Natural killer cell (primary cell): ENCODE measurements at regions not wholly inside any gene's neighbourhood (a gene's known extent, or its start where the extent isn't known, plus 50 kb on each side); places are given as distances from the start of the nearest gene placed in this dataset.

Experiments used
- ATAC-seq, 3 donors: fragments of 150-1000 bp in 2 of 3; fragments of 200-7000 bp in 1 of 3; cut with Tn5 transposase; 1 replicate in 1 of 3; 2 replicates in 2 of 3; pipeline ENCODE4 v1.10.0; 2021; ENCODE audit warnings: mild to moderate bottlenecking in 2 of 3, moderate library complexity in 2 of 3
- DNase-seq, 2 donors: peaks; one replicate each; pipeline versions ENCODE4 v3.0.0 to v3.0.0-alpha.2; 2013 to 2021; ENCODE audit warnings: mixed read lengths in 1 of 2
- H3K27ac ChIP-seq: one replicate; pipeline ENCODE4 v1.5.1; 2013; ENCODE audit warnings: mild to moderate bottlenecking, low read length
- H3K27me3 ChIP-seq: one replicate; pipeline ENCODE4 v1.6.1; 2013; ENCODE audit warnings: low read length; ENCODE audit not compliant: control insufficient read depth, insufficient read depth
- H3K36me3 ChIP-seq: one replicate; pipeline ENCODE4 v1.6.1; 2013; ENCODE audit warnings: low read length; ENCODE audit not compliant: control insufficient read depth, insufficient read depth
- H3K4me1 ChIP-seq: one replicate; pipeline ENCODE4 v1.6.1; 2013; ENCODE audit warnings: low read length; ENCODE audit not compliant: control insufficient read depth, insufficient read depth
- H3K4me3 ChIP-seq: one replicate; pipeline ENCODE4 v1.5.1; 2013; ENCODE audit warnings: low read length
- H3K9me3 ChIP-seq: one replicate; pipeline ENCODE4 v1.6.1; 2013; ENCODE audit warnings: low read length; ENCODE audit not compliant: control insufficient read depth, insufficient read depth
- H3K27ac Mint-ChIP-seq, 2 donors: one replicate each; pipeline ENCODE4 v1.8.0; 2022; ENCODE audit warnings: mild to moderate bottlenecking in 2 of 2, mixed read lengths in 2 of 2, moderate library complexity in 1 of 2
- H3K27me3 Mint-ChIP-seq, 2 donors: one replicate each; pipeline ENCODE4 v1.8.0; 2022; ENCODE audit warnings: low read depth in 2 of 2, mixed read lengths in 2 of 2
- H3K36me3 Mint-ChIP-seq: one replicate; pipeline ENCODE4 v1.8.0; 2022; ENCODE audit warnings: mixed read lengths
- H3K4me1 Mint-ChIP-seq, 2 donors: one replicate each; pipeline ENCODE4 v1.8.0; 2022; ENCODE audit warnings: mixed read lengths in 2 of 2
- H3K4me3 Mint-ChIP-seq: one replicate; pipeline ENCODE4 v1.8.0; 2022; ENCODE audit warnings: mild to moderate bottlenecking, moderate library complexity, mixed read lengths
- H3K9me3 Mint-ChIP-seq, 2 donors: one replicate each; pipeline ENCODE4 v1.8.0; 2022; ENCODE audit warnings: mixed read lengths in 2 of 2
- WGBS: methylation state at CpG from one replicate; pipeline ENCODE4 v1.1.7; 2013; ENCODE audit warnings: missing lambda C conversion rate; ENCODE audit not compliant: insufficient coverage; 5-methylcytosine and 5-hydroxymethylcytosine counted together
- intact Hi-C: fragments of 100-400 bp; cut with micrococcal nuclease; formaldehyde crosslinking; loops from one replicate; pipeline ENCODE4 v1.14.2; 2022
- TF ChIP-seq, protein P1 (sequence below): fragments of 200-600 bp; IDR thresholded peaks from one replicate; pipeline ENCODE4 v1.8.0; 2022; ENCODE audit warnings: antibody characterized with exemption

DNA sequence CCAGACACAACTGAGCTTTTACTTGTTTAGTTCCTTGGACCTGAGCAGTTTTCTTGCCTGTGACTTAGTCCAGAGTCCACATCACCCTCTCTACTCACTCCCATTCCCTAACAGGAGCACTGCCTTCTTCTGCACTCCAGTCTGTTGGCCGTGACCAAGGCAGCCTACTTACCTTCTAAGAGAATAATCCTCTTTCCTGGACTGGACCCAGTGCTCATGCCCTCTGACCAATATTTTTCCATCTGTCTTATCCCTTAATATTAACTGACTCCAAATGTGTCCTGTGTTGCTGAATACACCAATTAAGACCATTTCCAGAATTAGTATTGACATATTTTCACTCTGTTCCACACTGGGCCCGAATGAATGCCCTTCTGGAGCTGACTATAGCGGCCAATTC is 681.0 kb upstream of the KIF2B start:
- Mint-ChIP-seq H3K9me3 (peaks cover 16 to 26% of the 10 kb centered on the region in 2 donors), H3K4me1 (no peaks in the 10 kb centered on the region), H3K27me3 (no peaks in the 10 kb centered on the region), H3K36me3 (peaks cover 7% of the 10 kb centered on the region), H3K4me3 (no peak overlapping the region), H3K27ac (no peak overlapping the region)
- DNase-seq (no peak), ATAC-seq (no peak)
- intact Hi-C loops, result no loop called here
- H3K4me1 ChIP-seq, result no peaks in the 10 kb centered on the region
- TF ChIP-seq, protein P1, sequence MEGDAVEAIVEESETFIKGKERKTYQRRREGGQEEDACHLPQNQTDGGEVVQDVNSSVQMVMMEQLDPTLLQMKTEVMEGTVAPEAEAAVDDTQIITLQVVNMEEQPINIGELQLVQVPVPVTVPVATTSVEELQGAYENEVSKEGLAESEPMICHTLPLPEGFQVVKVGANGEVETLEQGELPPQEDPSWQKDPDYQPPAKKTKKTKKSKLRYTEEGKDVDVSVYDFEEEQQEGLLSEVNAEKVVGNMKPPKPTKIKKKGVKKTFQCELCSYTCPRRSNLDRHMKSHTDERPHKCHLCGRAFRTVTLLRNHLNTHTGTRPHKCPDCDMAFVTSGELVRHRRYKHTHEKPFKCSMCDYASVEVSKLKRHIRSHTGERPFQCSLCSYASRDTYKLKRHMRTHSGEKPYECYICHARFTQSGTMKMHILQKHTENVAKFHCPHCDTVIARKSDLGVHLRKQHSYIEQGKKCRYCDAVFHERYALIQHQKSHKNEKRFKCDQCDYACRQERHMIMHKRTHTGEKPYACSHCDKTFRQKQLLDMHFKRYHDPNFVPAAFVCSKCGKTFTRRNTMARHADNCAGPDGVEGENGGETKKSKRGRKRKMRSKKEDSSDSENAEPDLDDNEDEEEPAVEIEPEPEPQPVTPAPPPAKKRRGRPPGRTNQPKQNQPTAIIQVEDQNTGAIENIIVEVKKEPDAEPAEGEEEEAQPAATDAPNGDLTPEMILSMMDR, result no peak
- WGBS, result 78% methylated on average over 2 of the region's 3 CpGs
- no peak overlapping the region for H3K27ac ChIP-seq
- no peak overlapping the region for H3K4me3 ChIP-seq
- no peaks in the 10 kb centered on the region for H3K36me3 ChIP-seq
- no peaks in the 10 kb centered on the region for H3K27me3 ChIP-seq
- peaks cover 5% of the 10 kb centered on the region for H3K9me3 ChIP-seq

DNA sequence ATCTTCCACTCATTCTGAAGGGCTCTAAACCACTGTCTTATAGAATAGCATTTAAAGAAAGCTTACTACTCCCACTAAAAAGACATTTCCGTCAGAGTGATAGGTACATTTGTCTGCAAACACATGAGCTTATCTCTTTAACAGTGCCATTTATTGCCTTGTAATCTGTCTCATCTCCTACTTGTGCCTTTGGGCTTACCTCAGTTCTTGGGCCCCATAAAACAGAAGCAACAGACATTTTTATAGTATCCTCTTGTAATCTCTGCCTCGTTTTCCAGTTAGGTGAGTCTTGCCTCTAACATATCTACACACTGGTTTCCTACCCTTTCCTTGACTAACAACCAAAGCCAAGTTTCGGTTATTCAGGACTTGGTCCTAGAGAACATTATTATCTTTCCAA is 681.4 kb upstream of the KIF2B start:
- no peaks in the 10 kb centered on the region for H3K4me1 Mint-ChIP-seq
- Histone ChIP-seq H3K36me3 (no peaks in the 10 kb centered on the region), H3K27ac (no peak overlapping the region), H3K9me3 (peaks cover 5% of the 10 kb centered on the region), H3K4me3 (no peak overlapping the region), H3K4me1 (no peaks in the 10 kb centered on the region), H3K27me3 (no peaks in the 10 kb centered on the region)
- peaks cover 7% of the 10 kb centered on the region for H3K36me3 Mint-ChIP-seq
- H3K4me3 Mint-ChIP-seq, result no peak overlapping the region
- DNase-seq (no peak), ATAC-seq (no peak)
- 53% methylated on average over 3 of the region's 3 CpGs for WGBS
- H3K9me3 Mint-ChIP-seq, result peaks cover 16 to 25% of the 10 kb centered on the region in 2 donors
- no peaks in the 10 kb centered on the region for H3K27me3 Mint-ChIP-seq
- intact Hi-C loops, result no loop called here
- no peak overlapping the region for H3K27ac Mint-ChIP-seq
- TF ChIP-seq, protein P1, result no peak

DNA sequence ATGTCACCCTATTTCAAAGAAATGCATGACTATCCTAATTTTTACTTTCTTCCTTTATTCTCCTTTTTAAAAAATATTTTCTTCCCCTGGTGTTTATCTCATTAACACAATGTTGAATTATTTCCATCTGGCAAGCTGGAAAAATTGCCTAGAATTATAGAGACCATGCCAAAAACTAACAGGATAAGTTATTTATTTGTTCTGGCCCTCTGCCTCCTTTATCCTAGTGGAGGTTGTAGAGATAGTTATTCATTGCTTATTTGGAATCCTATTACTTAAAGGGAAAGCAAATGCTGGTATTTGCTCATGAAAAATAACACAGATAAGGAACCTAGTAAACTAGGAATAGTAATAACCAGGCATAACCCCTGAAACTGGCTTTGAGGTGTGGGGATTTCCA is 684.9 kb upstream of the KIF2B start:
- intact Hi-C loops, result no loop called here
- no peaks in the 10 kb centered on the region for H3K36me3 ChIP-seq
- Mint-ChIP-seq H3K4me3 (no peak overlapping the region), H3K27ac (no peak overlapping the region), H3K27me3 (no peaks in the 10 kb centered on the region), H3K9me3 (peaks cover 10 to 15% of the 10 kb centered on the region in 2 donors), H3K4me1 (no peaks in the 10 kb centered on the region), H3K36me3 (peaks cover 7% of the 10 kb centered on the region)
- peaks cover 6% of the 10 kb centered on the region for H3K9me3 ChIP-seq
- DNase-seq (no peak), ATAC-seq (no peak)
- H3K4me1 ChIP-seq, result no peaks in the 10 kb centered on the region
- H3K27ac ChIP-seq, result no peak overlapping the region
- no peak overlapping the region for H3K4me3 ChIP-seq
- H3K27me3 ChIP-seq, result no peaks in the 10 kb centered on the region
- TF ChIP-seq, protein P1, result no peak

DNA sequence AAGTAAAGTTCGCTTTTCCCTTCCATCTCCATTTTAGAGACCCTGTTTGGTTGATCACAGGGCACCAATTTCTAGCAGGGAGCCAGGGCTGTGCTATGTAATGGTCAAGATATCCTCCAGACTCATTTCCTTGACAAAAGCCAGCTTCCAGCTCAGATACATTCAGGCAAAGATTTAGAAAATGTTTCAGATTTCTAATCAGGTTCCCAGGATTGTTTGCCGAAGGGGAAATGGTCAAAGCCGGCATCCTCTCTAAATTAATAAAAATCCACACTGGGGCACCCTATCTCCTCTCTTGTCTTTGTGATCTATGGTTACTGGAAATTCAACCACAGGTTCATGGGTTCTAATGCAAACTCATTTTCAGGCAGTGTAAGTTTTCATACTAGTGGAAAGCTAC is 686.8 kb upstream of the KIF2B start:
- intact Hi-C loops, result no loop called here
- Mint-ChIP-seq H3K4me3 (no peak overlapping the region), H3K4me1 (no peaks in the 10 kb centered on the region), H3K9me3 (peaks cover 4 to 8% of the 10 kb centered on the region in 2 donors), H3K36me3 (peaks cover 9% of the 10 kb centered on the region), H3K27me3 (no peaks in the 10 kb centered on the region), H3K27ac (no peak overlapping the region)
- WGBS, result 5% methylated on average over 2 of the region's 3 CpGs
- Histone ChIP-seq H3K36me3 (no peaks in the 10 kb centered on the region), H3K9me3 (peaks cover 3% of the 10 kb centered on the region), H3K4me3 (no peak overlapping the region), H3K27ac (no peak overlapping the region), H3K27me3 (no peaks in the 10 kb centered on the region), H3K4me1 (no peaks in the 10 kb centered on the region)
- TF ChIP-seq, protein P1, result no peak
- DNase-seq (no peak), ATAC-seq (no peak)
